GM12891 (cell line): ENCODE measurements at regions not wholly inside any gene's neighbourhood (a gene's known extent, or its start where the extent isn't known, plus 50 kb on each side); places are given as distances from the start of the nearest gene placed in this dataset.
"Not testable (repeated sequence)": the region's sequence is repeated elsewhere in the genome, so short reads cannot be mapped to it uniquely, and the experiment has no call there.

Experiments
- DNase-seq: peaks from one replicate; pipeline ENCODE4 v3.0.0; 2011; ENCODE audit warnings: low spot score; ENCODE audit not compliant: insufficient read length
- FAIRE-seq: peaks from 2 replicates; lab custom pipeline; 2011; peaks lifted over from hg19 to GRCh38; lab: Jason Lieb, UNC
- PAX5 ChIP-seq: IDR thresholded peaks from 2 replicates; pipeline ENCODE4 v1.6.1; 2011; ENCODE audit warnings: low read length, moderate library complexity, mild to moderate bottlenecking; ENCODE audit not compliant: insufficient read depth, severe bottlenecking
- POLR2A ChIP-seq: IDR thresholded peaks from 2 replicates; pipeline ENCODE4 v1.6.1; 2011; ENCODE audit warnings: low read depth, low read length, control low read depth
- POLR2AphosphoS5 ChIP-seq: IDR thresholded peaks from 2 replicates; pipeline ENCODE4 v1.6.1; 2011; ENCODE audit warnings: low read depth, low read length, control low read depth
- POU2F2 ChIP-seq: IDR thresholded peaks from 2 replicates; pipeline ENCODE4 v1.6.1; 2011; ENCODE audit warnings: low read depth, mild to moderate bottlenecking, control low read depth, low read length, moderate library complexity
- SPI1 ChIP-seq: IDR thresholded peaks from 2 replicates; pipeline ENCODE4 v1.6.1; 2011; ENCODE audit warnings: low read depth, low read length, control low read depth
- TAF1 ChIP-seq: IDR thresholded peaks from 2 replicates; pipeline ENCODE4 v1.6.1; 2011; ENCODE audit warnings: low read depth, low read length, control low read depth

GRCh38 chr4:153890761-153891160 is 101.9 kb upstream of the SFRP2 start:
- no peak for DNase-seq
- no peak for FAIRE-seq
- no peak for TF ChIP-seq POU2F2
- TF ChIP-seq PAX5, result no peak
- TF ChIP-seq POLR2A, result no peak
- no peak for TF ChIP-seq TAF1
- TF ChIP-seq POLR2AphosphoS5, result no peak
- no peak for TF ChIP-seq SPI1

GRCh38 chr4:153887217-153887616 is 98.3 kb upstream of the SFRP2 start:
- DNase-seq, result no peak
- no peak for FAIRE-seq
- no peak for TF ChIP-seq TAF1
- no peak for TF ChIP-seq PAX5
- TF ChIP-seq POU2F2, result no peak
- TF ChIP-seq SPI1, result no peak
- TF ChIP-seq POLR2AphosphoS5, result no peak
- no peak for TF ChIP-seq POLR2A

GRCh38 chr4:153884325-153884724 is 95.4 kb upstream of the SFRP2 start:
- no peak for FAIRE-seq
- TF ChIP-seq POLR2AphosphoS5 (no peak), TAF1 (no peak), SPI1 (no peak), POLR2A (no peak), PAX5 (no peak), POU2F2 (no peak)
- DNase-seq, result no peak

GRCh38 chr4:153880983-153881382 is 92.1 kb upstream of the SFRP2 start:
- TF ChIP-seq TAF1 (no peak), POLR2AphosphoS5 (no peak), POU2F2 (no peak), PAX5 (no peak), SPI1 (no peak), POLR2A (no peak)
- DNase-seq (no peak), FAIRE-seq (no peak)

GRCh38 chr4:153877898-153878297 is 89.0 kb upstream of the SFRP2 start:
- DNase-seq (no peak), FAIRE-seq (no peak)
- TF ChIP-seq POLR2A (no peak), POLR2AphosphoS5 (no peak)

- no peak for FAIRE-seq
- TF ChIP-seq SPI1 (no peak), POLR2AphosphoS5 (no peak), TAF1 (no peak), POU2F2 (no peak), PAX5 (no peak), POLR2A (no peak)
- no peak for DNase-seq
Observed at GRCh38 chr4:153873741-153874140, 84.9 kb upstream of the SFRP2 start.

GRCh38 chr4:153866766-153867165 is 77.9 kb upstream of the SFRP2 start:
- DNase-seq, FAIRE-seq: not testable (repeated sequence)

- DNase-seq (no peak), FAIRE-seq (no peak)
Observed at GRCh38 chr4:153852501-153852900, 63.6 kb upstream of the SFRP2 start.

GRCh38 chr4:153850533-153851280 is 61.8 kb upstream of the SFRP2 start:
- FAIRE-seq, result no peak
- TF ChIP-seq SPI1, result no peak
- no peak for DNase-seq

More at GRCh38 chr4:153852501-153852900, 63.6 kb upstream of the SFRP2 start:
- TF ChIP-seq SPI1 (no peak), POLR2AphosphoS5 (no peak)

- TF ChIP-seq TAF1 (no peak), POU2F2 (no peak), POLR2AphosphoS5 (no peak)
- DNase-seq (no peak), FAIRE-seq (no peak)
Observed at GRCh38 chr4:153844144-153844543, 55.3 kb upstream of the SFRP2 start.
